NT2/D1 (cell line): ENCODE measurements at regions not wholly inside any gene's neighbourhood (a gene's known extent, or its start where the extent isn't known, plus 50 kb on each side); places are given as distances from the start of the nearest gene placed in this dataset.

Experiments
- YY1 ChIP-seq: IDR thresholded peaks from 2 replicates; pipeline ENCODE4 v1.6.1; 2011; ENCODE audit not compliant: insufficient read length, insufficient read depth
- ZNF274 ChIP-seq: IDR thresholded peaks from 2 replicates; pipeline ENCODE4 v1.6.1; 2011; ENCODE audit warnings: mild to moderate bottlenecking, low read depth, low read length

GRCh38 chr14:89533766-89534165 lies 116.7 kb upstream of the FOXN3 start:
- TF ChIP-seq ZNF274 (no peak), YY1 (no peak)
